ENCODE measurements at regions not wholly inside any gene's neighbourhood (a gene's known extent, or its start where the extent isn't known, plus 50 kb on each side); places are given as distances from the start of the nearest gene placed in this dataset.

- TF ChIP-seq CTCF (IDR thresholded peaks at IDR 0.05; ENCODE audit: low read depth, low read length, missing input control), result no peak
- no peak for TF ChIP-seq MAX (IDR thresholded peaks at IDR 0.05)
- TF ChIP-seq ATF3 (IDR thresholded peaks at IDR 0.05), result no peak
- no peak for TF ChIP-seq YY1 (IDR thresholded peaks at IDR 0.05)
These were observed 79.6 kb upstream of the NSMCE3 start for GRCh38 chr15:29349196-29349595.

All from liver (tissue), 3 donors.